Stimulated activated naive B cell treated with anti-CD40 and anti-IgM and Interleukin-4, amounts not matched to agents 10 μg/mL and 1 μg/mL and 100 μg/mL, for 72 hours (primary cell): ENCODE measurements at regions not wholly inside any gene's neighbourhood (a gene's known extent, or its start where the extent isn't known, plus 50 kb on each side); places are given as distances from the start of the nearest gene placed in this dataset.

Experiments used
- ATAC-seq, 2 donors: fragments of 150-1000 bp; cut with Tn5 transposase; replicated peaks; 2 replicates each; pipeline ENCODE4 v1.10.0; 2021; ENCODE audit warnings: moderate library complexity in 1 of 2
- DNase-seq: peaks from one replicate; pipeline ENCODE4 v3.0.0; 2021
- H3K27ac Mint-ChIP-seq: one replicate; pipeline ENCODE4 v1.8.0; 2022; ENCODE audit warnings: mild to moderate bottlenecking, mixed read lengths
- H3K27me3 Mint-ChIP-seq, 2 donors: one replicate each; pipeline ENCODE4 v1.8.0; 2022; ENCODE audit warnings: mixed read lengths in 2 of 2
- H3K36me3 Mint-ChIP-seq, 2 donors: one replicate each; pipeline ENCODE4 v1.8.0; 2022; ENCODE audit warnings: mixed read lengths in 2 of 2, mild to moderate bottlenecking in 1 of 2
- H3K4me1 Mint-ChIP-seq, 2 donors: one replicate each; pipeline ENCODE4 v1.8.0; 2022; ENCODE audit warnings: mixed read lengths in 2 of 2, mild to moderate bottlenecking in 1 of 2
- H3K4me3 Mint-ChIP-seq, 2 donors: one replicate each; pipeline ENCODE4 v1.8.0; 2022; ENCODE audit warnings: mild to moderate bottlenecking in 2 of 2, mixed read lengths in 2 of 2, moderate library complexity in 1 of 2
- H3K9me3 Mint-ChIP-seq, 2 donors: one replicate each; pipeline ENCODE4 v1.8.0; 2022; ENCODE audit warnings: mixed read lengths in 2 of 2, mild to moderate bottlenecking in 1 of 2

- Mint-ChIP-seq H3K9me3 (no peaks in the 10 kb centered on the region), H3K27me3 (no peaks in the 10 kb centered on the region), H3K4me1 (peaks cover 55 to 73% of the 10 kb centered on the region in 2 donors), H3K36me3 (peaks cover 3 to 6% of the 10 kb centered on the region in 2 donors), H3K4me3 (peak overlapping the region; percentile 85 to 90), H3K27ac (peak overlapping the region; percentile 100)
- DNase-seq (peak; percentile 45), ATAC-seq (peak; percentile 88)
Observed at GRCh38 chr2:196242131-196242620, 70.8 kb upstream of the STK17B start.

- no peak for ATAC-seq
- peaks cover 50 to 73% of the 10 kb centered on the region in 2 donors for H3K4me1 Mint-ChIP-seq
Observed at GRCh38 chr2:196244516-196244915, 73.1 kb upstream of the STK17B start.

GRCh38 chr2:196244966-196245365 is 73.6 kb upstream of the STK17B start:
- no peak overlapping the region for H3K27ac Mint-ChIP-seq
- no peaks in the 10 kb centered on the region for H3K27me3 Mint-ChIP-seq
- no peak for ATAC-seq

More at GRCh38 chr2:196244516-196244915, 73.1 kb upstream of the STK17B start:
- no peaks in the 10 kb centered on the region for H3K27me3 Mint-ChIP-seq
- peaks cover 3 to 4% of the 10 kb centered on the region in 2 donors for H3K36me3 Mint-ChIP-seq
- no peak for DNase-seq
- H3K27ac Mint-ChIP-seq: no peak overlapping the region
- no peak overlapping the region for H3K4me3 Mint-ChIP-seq
- no peaks in the 10 kb centered on the region for H3K9me3 Mint-ChIP-seq

GRCh38 chr2:196245378-196246140 is 74.2 kb upstream of the STK17B start:
- DNase-seq (no peak), ATAC-seq (no peak)
- H3K4me1 Mint-ChIP-seq: peaks cover 53 to 75% of the 10 kb centered on the region in 2 donors
- peak overlapping the region; percentile 27 for H3K27ac Mint-ChIP-seq
- H3K36me3 Mint-ChIP-seq: peaks cover 3 to 4% of the 10 kb centered on the region in 2 donors
- no peaks in the 10 kb centered on the region for H3K27me3 Mint-ChIP-seq
- H3K4me3 Mint-ChIP-seq: no peak overlapping the region
- H3K9me3 Mint-ChIP-seq: no peaks in the 10 kb centered on the region

More at GRCh38 chr2:196244966-196245365, 73.6 kb upstream of the STK17B start:
- no peak for DNase-seq
- Mint-ChIP-seq H3K4me1 (peaks cover 51 to 73% of the 10 kb centered on the region in 2 donors), H3K9me3 (no peaks in the 10 kb centered on the region), H3K4me3 (no peak overlapping the region), H3K36me3 (peaks cover 3 to 4% of the 10 kb centered on the region in 2 donors)

DNA sequence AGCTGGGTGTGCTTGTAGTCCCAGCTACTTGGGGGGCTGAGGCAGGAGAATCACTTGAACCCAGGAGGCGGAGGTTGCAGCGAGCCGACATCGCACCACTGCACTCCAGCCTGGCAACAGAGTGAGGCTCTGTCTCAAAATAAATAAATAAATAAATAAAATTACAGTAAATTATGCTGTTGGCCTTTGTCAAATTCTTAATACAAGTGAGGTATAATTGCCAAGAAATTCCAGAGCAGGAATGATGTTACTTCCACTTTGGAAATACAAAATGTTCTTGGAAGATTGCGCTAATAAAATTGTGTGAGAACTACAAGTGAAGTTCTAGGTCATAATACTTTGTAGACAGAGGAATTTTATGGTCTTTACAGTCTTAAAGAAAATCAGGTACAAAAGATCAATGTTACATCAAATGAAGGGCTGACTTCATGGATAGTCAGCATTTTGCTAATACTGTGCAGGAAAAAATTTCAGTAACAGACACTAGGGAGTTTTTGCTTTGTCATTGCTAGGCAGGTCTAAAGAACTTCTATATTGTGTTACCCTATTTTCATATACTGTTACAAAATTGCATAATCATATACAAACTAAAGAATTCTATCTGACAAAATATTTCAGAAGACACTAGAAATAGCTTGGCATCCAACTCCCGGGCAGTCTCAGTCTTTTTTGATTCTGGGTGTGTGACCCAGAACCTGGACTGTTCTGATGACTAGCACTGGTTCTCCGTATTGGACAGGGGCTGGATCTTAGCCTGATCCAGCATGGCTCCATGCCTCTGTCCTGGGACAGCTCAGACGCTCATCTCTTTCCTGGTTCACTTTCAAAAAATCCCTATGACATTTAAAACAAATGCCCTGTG is 76.0 kb upstream of the STK17B start:
- H3K9me3 Mint-ChIP-seq: peaks cover 0 to 5% of the 10 kb centered on the region in 2 donors
- ATAC-seq (no peak), DNase-seq (no peak)
- no peak overlapping the region for H3K4me3 Mint-ChIP-seq
- peaks cover 0 to 10% of the 10 kb centered on the region in 2 donors for H3K36me3 Mint-ChIP-seq
- peak overlapping the region; percentile 77 for H3K27ac Mint-ChIP-seq
- H3K27me3 Mint-ChIP-seq: no peaks in the 10 kb centered on the region
- H3K4me1 Mint-ChIP-seq: peaks cover 50 to 76% of the 10 kb centered on the region in 2 donors

DNA sequence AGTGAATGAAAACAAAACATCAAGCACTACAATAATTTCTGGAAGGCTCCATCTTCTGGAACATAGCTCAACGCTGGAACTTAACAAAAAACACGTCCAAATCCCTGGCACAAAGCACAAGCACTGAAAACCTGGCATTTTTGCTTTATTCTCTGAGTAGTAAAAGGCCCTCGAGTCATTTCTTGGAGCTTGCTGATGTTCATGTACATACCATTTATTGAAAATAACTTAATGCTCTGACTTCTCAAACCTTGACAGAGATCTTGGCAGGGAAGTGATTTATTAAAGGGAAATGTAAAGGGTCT is 76.5 kb upstream of the STK17B start:
- no peak overlapping the region for H3K4me3 Mint-ChIP-seq
- DNase-seq (no peak), ATAC-seq (no peak)
- H3K4me1 Mint-ChIP-seq: peaks cover 55 to 82% of the 10 kb centered on the region in 2 donors
- peaks cover 4 to 10% of the 10 kb centered on the region in 2 donors for H3K36me3 Mint-ChIP-seq
- peaks cover 0 to 6% of the 10 kb centered on the region in 2 donors for H3K9me3 Mint-ChIP-seq
- H3K27ac Mint-ChIP-seq: peak overlapping the region; percentile 77
- no peaks in the 10 kb centered on the region for H3K27me3 Mint-ChIP-seq

GRCh38 chr2:196248467-196249094 is 77.2 kb upstream of the STK17B start:
- peak overlapping the region; percentile 77 for H3K27ac Mint-ChIP-seq
- H3K36me3 Mint-ChIP-seq: peaks cover 4 to 8% of the 10 kb centered on the region in 2 donors
- H3K4me3 Mint-ChIP-seq: peak overlapping the region; percentile 0 to 12
- peaks cover 60 to 86% of the 10 kb centered on the region in 2 donors for H3K4me1 Mint-ChIP-seq
- peaks cover 0 to 8% of the 10 kb centered on the region in 2 donors for H3K9me3 Mint-ChIP-seq
- ATAC-seq: peak; percentile 24 to 36
- no peak for DNase-seq
- no peaks in the 10 kb centered on the region for H3K27me3 Mint-ChIP-seq

- Mint-ChIP-seq H3K27me3 (no peaks in the 10 kb centered on the region), H3K36me3 (peaks cover 4 to 5% of the 10 kb centered on the region in 2 donors), H3K27ac (no peak overlapping the region), H3K4me3 (no peak overlapping the region), H3K4me1 (peaks cover 62 to 87% of the 10 kb centered on the region in 2 donors), H3K9me3 (peaks cover 0 to 8% of the 10 kb centered on the region in 2 donors)
- ATAC-seq (no peak), DNase-seq (no peak)
Observed at GRCh38 chr2:196249171-196249570, 77.8 kb upstream of the STK17B start.

DNA sequence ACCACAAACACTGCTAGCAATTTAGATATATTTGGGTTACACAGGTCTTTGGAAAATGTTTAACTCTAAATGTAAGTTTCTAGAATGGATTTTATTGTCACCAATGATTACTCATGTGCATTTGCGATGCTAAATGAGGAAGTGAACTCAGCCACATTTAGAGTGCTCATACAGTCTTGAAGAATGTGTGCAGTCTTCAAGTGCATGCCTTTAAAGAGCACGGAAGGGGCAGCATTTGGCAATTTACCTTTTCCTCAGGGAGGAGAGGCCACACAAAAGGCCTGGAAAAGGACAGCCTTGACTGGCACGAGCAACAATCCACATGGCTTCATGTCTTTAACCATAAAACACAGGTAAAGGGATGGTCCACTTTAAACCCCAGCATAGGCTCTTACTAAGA is 78.5 kb upstream of the STK17B start:
- Mint-ChIP-seq H3K4me1 (peaks cover 56 to 88% of the 10 kb centered on the region in 2 donors), H3K27ac (peak overlapping the region; percentile 85), H3K27me3 (no peaks in the 10 kb centered on the region)

DNA sequence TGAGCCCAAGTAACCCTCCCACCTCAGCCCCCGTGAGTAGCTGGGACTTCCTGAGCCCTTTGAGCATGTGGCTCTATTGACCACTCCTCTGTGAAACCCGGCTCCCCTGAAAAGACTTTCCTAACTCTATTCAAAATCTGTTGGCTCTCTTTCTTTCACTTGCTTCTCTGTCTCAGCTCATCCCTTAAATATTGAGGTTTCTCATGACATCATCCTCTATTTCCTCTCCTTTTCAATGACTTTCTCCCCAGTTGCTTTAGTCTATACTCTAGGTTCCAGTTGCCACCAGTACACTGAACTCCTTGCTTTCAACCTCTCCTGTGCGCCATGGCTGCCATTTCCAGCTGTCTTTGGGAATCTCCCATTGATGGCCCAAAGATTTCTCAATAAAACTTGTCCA is 79.8 kb upstream of the STK17B start:
- Mint-ChIP-seq H3K36me3 (peaks cover 4 to 5% of the 10 kb centered on the region in 2 donors), H3K9me3 (peaks cover 0 to 8% of the 10 kb centered on the region in 2 donors), H3K4me3 (no peak overlapping the region), H3K4me1 (peaks cover 45 to 76% of the 10 kb centered on the region in 2 donors), H3K27me3 (no peaks in the 10 kb centered on the region), H3K27ac (peak overlapping the region; percentile 14)
- no peak for ATAC-seq
- DNase-seq: no peak

More for the DNA sequence above, 78.5 kb upstream of the STK17B start:
- DNase-seq (no peak), ATAC-seq (peak; percentile 93)
- Mint-ChIP-seq H3K36me3 (peaks cover 4 to 5% of the 10 kb centered on the region in 2 donors), H3K9me3 (peaks cover 0 to 8% of the 10 kb centered on the region in 2 donors), H3K4me3 (peak overlapping the region; percentile 33 to 62)

GRCh38 chr2:196252408-196253115 is 81.2 kb upstream of the STK17B start:
- Mint-ChIP-seq H3K27me3 (no peaks in the 10 kb centered on the region), H3K9me3 (peaks cover 0 to 8% of the 10 kb centered on the region in 2 donors), H3K27ac (peak overlapping the region; percentile 53), H3K4me1 (peaks cover 51 to 84% of the 10 kb centered on the region in 2 donors), H3K36me3 (peaks cover 4 to 5% of the 10 kb centered on the region in 2 donors), H3K4me3 (no peak overlapping the region)
- DNase-seq (no peak), ATAC-seq (no peak)

DNA sequence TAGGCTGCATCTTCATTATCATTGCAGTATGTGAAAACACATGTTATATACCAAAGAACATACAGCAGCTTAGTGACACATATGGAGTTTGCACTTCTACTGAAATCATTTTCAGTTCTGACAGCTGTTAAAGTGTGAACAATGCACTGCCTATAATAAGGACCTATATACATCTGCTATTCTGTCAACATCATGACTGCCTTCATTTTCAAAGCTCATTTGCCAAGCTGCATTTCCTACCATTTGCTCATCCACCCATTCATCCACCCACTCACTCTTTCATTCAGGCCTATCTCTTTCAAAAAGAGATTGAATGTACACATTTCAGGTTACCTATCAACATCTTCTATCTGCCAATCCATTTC is 81.7 kb upstream of the STK17B start:
- H3K4me3 Mint-ChIP-seq: no peak overlapping the region
- peaks cover 4 to 5% of the 10 kb centered on the region in 2 donors for H3K36me3 Mint-ChIP-seq
- no peak for ATAC-seq
- peaks cover 52 to 82% of the 10 kb centered on the region in 2 donors for H3K4me1 Mint-ChIP-seq
- H3K27ac Mint-ChIP-seq: peak overlapping the region; percentile 53
- DNase-seq: no peak
- H3K9me3 Mint-ChIP-seq: peaks cover 0 to 8% of the 10 kb centered on the region in 2 donors
- no peaks in the 10 kb centered on the region for H3K27me3 Mint-ChIP-seq

DNA sequence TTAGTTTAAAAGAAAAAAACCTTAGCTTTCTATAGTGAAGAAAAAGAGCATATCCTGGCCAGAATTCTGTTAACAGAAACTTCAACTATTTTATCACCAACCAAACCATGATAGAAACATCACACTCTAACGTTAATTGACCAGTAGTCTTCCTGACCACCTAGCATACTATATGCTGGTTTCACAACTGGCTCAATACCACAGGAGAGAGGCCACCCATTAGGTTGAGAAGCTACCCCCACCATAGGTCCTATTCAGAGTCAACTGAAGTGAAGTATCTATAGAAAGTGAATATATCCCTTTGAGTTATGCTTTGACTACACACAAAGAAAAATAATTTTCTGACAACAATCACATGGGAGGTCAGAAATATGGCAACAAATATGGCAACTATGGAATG is 85.2 kb upstream of the STK17B start:
- Mint-ChIP-seq H3K9me3 (peaks cover 0 to 3% of the 10 kb centered on the region in 2 donors), H3K27ac (no peak overlapping the region), H3K27me3 (no peaks in the 10 kb centered on the region), H3K4me3 (no peak overlapping the region), H3K4me1 (peaks cover 35 to 72% of the 10 kb centered on the region in 2 donors), H3K36me3 (peaks cover under 1 to 4% of the 10 kb centered on the region in 2 donors)
- DNase-seq (no peak), ATAC-seq (no peak)
